ENCODE measurements at regions not wholly inside any gene's neighbourhood (a gene's known extent, or its start where the extent isn't known, plus 50 kb on each side); places are given as distances from the start of the nearest gene placed in this dataset.

- no peak for DNase-seq (ENCODE audit: low read depth in 2 of 3, low spot score in 2 of 3)
Measured at GRCh38 chr12:61365001-61365400, 895.2 kb upstream of the USP15 start.

- DNase-seq (ENCODE audit: low read depth in 2 of 3, low spot score in 2 of 3): no peak
Measured at GRCh38 chr12:61367281-61367785, 892.9 kb upstream of the USP15 start.

GRCh38 chr12:61369241-61369910 lies 890.8 kb upstream of the USP15 start:
- no peak for DNase-seq (ENCODE audit: low read depth in 2 of 3, low spot score in 2 of 3)

GRCh38 chr12:61384511-61384910 lies 875.7 kb upstream of the USP15 start:
- DNase-seq (ENCODE audit: low read depth in 2 of 3, low spot score in 2 of 3): no peak

GRCh38 chr12:61385771-61386170 lies 874.4 kb upstream of the USP15 start:
- DNase-seq (ENCODE audit: low read depth in 2 of 3, low spot score in 2 of 3): no peak

GRCh38 chr12:61397668-61398067 lies 862.5 kb upstream of the USP15 start:
- no peak for DNase-seq (ENCODE audit: low read depth in 2 of 3, low spot score in 2 of 3)

- DNase-seq (ENCODE audit: low read depth in 2 of 3, low spot score in 2 of 3): no peak
Measured at GRCh38 chr12:61412201-61412600, 848.0 kb upstream of the USP15 start.

GRCh38 chr12:61414470-61414869 lies 845.7 kb upstream of the USP15 start:
- no peak for DNase-seq (ENCODE audit: low read depth in 2 of 3, low spot score in 2 of 3)

- no peak for DNase-seq (ENCODE audit: low read depth in 2 of 3, low spot score in 2 of 3)
Measured at GRCh38 chr12:61422786-61423185, 837.4 kb upstream of the USP15 start.

GRCh38 chr12:61452076-61452475 lies 808.1 kb upstream of the USP15 start:
- no peak for DNase-seq (ENCODE audit: low read depth in 2 of 3, low spot score in 2 of 3)

- no peak for DNase-seq (ENCODE audit: low read depth in 2 of 3, low spot score in 2 of 3)
Measured at GRCh38 chr12:61487728-61488127, 772.5 kb upstream of the USP15 start.

GRCh38 chr12:61490526-61491498 lies 769.4 kb upstream of the USP15 start:
- DNase-seq (ENCODE audit: low read depth in 2 of 3, low spot score in 2 of 3): no peak

- DNase-seq (ENCODE audit: low read depth in 2 of 3, low spot score in 2 of 3): no peak
Measured at GRCh38 chr12:61502179-61502578, 758.0 kb upstream of the USP15 start.

- no peak for DNase-seq (ENCODE audit: low read depth in 2 of 3, low spot score in 2 of 3)
Measured at GRCh38 chr12:61504396-61505080, 755.7 kb upstream of the USP15 start.

- DNase-seq (ENCODE audit: low read depth in 2 of 3, low spot score in 2 of 3): no peak
Measured at GRCh38 chr12:61513499-61513898, 746.7 kb upstream of the USP15 start.

- no peak for DNase-seq (ENCODE audit: low read depth in 2 of 3, low spot score in 2 of 3)
Measured at GRCh38 chr12:61514016-61514415, 746.2 kb upstream of the USP15 start.

GRCh38 chr12:61521258-61521657 lies 738.9 kb upstream of the USP15 start:
- DNase-seq (ENCODE audit: low read depth in 2 of 3, low spot score in 2 of 3): no peak

GRCh38 chr12:61523276-61523992 lies 736.8 kb upstream of the USP15 start:
- no peak for DNase-seq (ENCODE audit: low read depth in 2 of 3, low spot score in 2 of 3)

- no peak for DNase-seq (ENCODE audit: low read depth in 2 of 3, low spot score in 2 of 3)
Measured at GRCh38 chr12:61524851-61525250, 735.4 kb upstream of the USP15 start.

GRCh38 chr12:61525331-61525730 lies 734.9 kb upstream of the USP15 start:
- DNase-seq (ENCODE audit: low read depth in 2 of 3, low spot score in 2 of 3): no peak

- no peak for DNase-seq (ENCODE audit: low read depth in 2 of 3, low spot score in 2 of 3)
Measured at GRCh38 chr12:61530456-61530855, 729.7 kb upstream of the USP15 start.

Data from activated CD8-positive, alpha-beta memory T cell treated with anti-CD3 and anti-CD28 coated beads for 48 hours (primary cell).